ENCODE measurements at regions not wholly inside any gene's neighbourhood (a gene's known extent, or its start where the extent isn't known, plus 50 kb on each side); places are given as distances from the start of the nearest gene placed in this dataset.

- TF ChIP-seq GATA2 (CRISPR knock-in tag; IDR thresholded peaks at IDR 0.05) (no peak), CTCF (IDR thresholded peaks at IDR 0.05) (no peak), SMC3 (IDR thresholded peaks at IDR 0.05; ENCODE audit: low read depth, low read length) (no peak), POLR2AphosphoS5 (IDR thresholded peaks at IDR 0.05; ENCODE audit: low read depth, low read length) (no peak), REST (IDR thresholded peaks at IDR 0.05; ENCODE audit: low read depth, low read length) (no peak), SIN3A (IDR thresholded peaks at IDR 0.05; ENCODE audit: borderline replicate concordance, low read depth, low read length) (no peak)
These were observed 899.5 kb downstream of the RPS29 start for GRCh38 chr14:48686650-48687049.

Measured in SK-N-SH (cell line).